IMR-90 (cell line): ENCODE measurements at regions not wholly inside any gene's neighbourhood (a gene's known extent, or its start where the extent isn't known, plus 50 kb on each side); places are given as distances from the start of the nearest gene placed in this dataset.

ENCODE experiments used
- BHLHE40 ChIP-seq: fragments of 150-350 bp; IDR thresholded peaks from 2 replicates; pipeline ENCODE4 v1.6.1; 2016; ENCODE audit warnings: mild to moderate bottlenecking, low read depth, low read length
- MAFK ChIP-seq: IDR thresholded peaks from 2 replicates; pipeline ENCODE4 v1.6.1; 2012; ENCODE audit warnings: low read depth, low read length, improper control_type of control experiment
- MXI1 ChIP-seq: IDR thresholded peaks from 2 replicates; pipeline ENCODE4 v1.6.1; 2012; ENCODE audit warnings: low read depth, mild to moderate bottlenecking, low read length, moderate library complexity, borderline replicate concordance
- POLR2A ChIP-seq: IDR thresholded peaks from 2 replicates; pipeline ENCODE4 v1.6.1; 2012; ENCODE audit warnings: mild to moderate bottlenecking, low read depth, low read length
- TF ChIP-seq, protein P1 (sequence below): conservative IDR thresholded peaks from 2 replicates; pipeline ENCODE4 v1.5.1; 2012; ENCODE audit warnings: mild to moderate bottlenecking, low read depth, low read length, improper control_type of control experiment
- TF ChIP-seq, protein P2 (sequence below): fragments of 150-350 bp; IDR thresholded peaks from 2 replicates; pipeline ENCODE4 v1.6.1; 2016; ENCODE audit warnings: low read depth, mild to moderate bottlenecking, low read length, moderate library complexity, borderline replicate concordance

DNA sequence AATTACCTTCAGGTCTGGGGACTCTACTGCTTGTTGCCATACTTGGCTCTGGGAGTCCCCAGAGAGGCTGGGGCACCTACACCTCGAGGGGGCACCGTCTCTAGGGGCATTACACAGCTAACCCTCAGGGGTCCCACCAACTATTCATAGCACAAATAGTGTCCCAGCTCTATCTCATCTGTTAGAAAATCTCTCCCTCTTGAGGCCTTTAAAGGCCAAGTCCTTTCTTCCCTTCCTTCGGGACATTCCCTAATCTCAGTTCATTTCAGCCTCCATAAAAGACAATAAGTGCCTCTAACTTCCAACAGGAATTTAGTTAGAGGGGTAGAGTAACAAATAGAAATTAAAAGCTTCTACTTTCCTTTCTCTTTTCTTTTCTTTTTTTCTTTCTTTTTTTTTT, 55.8 kb upstream of the SORBS2 start:
- TF ChIP-seq, protein P1, sequence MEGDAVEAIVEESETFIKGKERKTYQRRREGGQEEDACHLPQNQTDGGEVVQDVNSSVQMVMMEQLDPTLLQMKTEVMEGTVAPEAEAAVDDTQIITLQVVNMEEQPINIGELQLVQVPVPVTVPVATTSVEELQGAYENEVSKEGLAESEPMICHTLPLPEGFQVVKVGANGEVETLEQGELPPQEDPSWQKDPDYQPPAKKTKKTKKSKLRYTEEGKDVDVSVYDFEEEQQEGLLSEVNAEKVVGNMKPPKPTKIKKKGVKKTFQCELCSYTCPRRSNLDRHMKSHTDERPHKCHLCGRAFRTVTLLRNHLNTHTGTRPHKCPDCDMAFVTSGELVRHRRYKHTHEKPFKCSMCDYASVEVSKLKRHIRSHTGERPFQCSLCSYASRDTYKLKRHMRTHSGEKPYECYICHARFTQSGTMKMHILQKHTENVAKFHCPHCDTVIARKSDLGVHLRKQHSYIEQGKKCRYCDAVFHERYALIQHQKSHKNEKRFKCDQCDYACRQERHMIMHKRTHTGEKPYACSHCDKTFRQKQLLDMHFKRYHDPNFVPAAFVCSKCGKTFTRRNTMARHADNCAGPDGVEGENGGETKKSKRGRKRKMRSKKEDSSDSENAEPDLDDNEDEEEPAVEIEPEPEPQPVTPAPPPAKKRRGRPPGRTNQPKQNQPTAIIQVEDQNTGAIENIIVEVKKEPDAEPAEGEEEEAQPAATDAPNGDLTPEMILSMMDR, result no peak
- TF ChIP-seq MXI1 (no peak), BHLHE40 (no peak), POLR2A (no peak), MAFK (no peak)
- TF ChIP-seq, protein P2, sequence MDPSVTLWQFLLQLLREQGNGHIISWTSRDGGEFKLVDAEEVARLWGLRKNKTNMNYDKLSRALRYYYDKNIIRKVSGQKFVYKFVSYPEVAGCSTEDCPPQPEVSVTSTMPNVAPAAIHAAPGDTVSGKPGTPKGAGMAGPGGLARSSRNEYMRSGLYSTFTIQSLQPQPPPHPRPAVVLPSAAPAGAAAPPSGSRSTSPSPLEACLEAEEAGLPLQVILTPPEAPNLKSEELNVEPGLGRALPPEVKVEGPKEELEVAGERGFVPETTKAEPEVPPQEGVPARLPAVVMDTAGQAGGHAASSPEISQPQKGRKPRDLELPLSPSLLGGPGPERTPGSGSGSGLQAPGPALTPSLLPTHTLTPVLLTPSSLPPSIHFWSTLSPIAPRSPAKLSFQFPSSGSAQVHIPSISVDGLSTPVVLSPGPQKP, result no peak
